Erythroblast (primary cell): ENCODE measurements at regions not wholly inside any gene's neighbourhood (a gene's known extent, or its start where the extent isn't known, plus 50 kb on each side); places are given as distances from the start of the nearest gene placed in this dataset.

Experiments
- GATA1 ChIP-seq: IDR thresholded peaks from 2 replicates; pipeline ENCODE4 v1.6.1; 2011; ENCODE audit warnings: low read depth, mild to moderate bottlenecking, control low read depth, low read length, moderate library complexity
- POLR2A ChIP-seq: IDR thresholded peaks from 2 replicates; pipeline ENCODE4 v1.6.1; 2011; ENCODE audit warnings: mild to moderate bottlenecking, low read length

DNA sequence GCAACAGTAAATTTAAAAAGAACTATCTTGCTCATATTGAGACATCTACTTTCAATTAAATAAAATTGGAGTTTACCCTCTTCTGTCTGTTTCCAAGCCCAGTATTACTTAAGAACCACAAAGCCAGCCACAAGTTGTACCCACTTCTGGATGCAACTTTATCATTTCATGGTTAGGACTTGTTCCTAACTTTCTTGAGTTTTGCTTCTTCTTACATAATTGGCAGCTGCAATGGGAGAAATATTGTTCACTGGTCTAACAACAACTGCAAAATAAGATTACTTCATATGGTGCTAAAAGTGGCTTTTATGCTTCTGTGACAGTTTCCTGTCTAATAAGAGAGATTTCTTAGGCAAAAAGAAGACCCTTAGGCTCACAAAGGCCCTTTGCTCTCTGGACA, 240.6 kb downstream of the OTOL1 start:
- TF ChIP-seq POLR2A (no peak), GATA1 (no peak)
